Dermis microvascular lymphatic vessel endothelial cell (primary cell): ENCODE measurements at regions not wholly inside any gene's neighbourhood (a gene's known extent, or its start where the extent isn't known, plus 50 kb on each side); places are given as distances from the start of the nearest gene placed in this dataset.

Source experiments
- DNase-seq, 2 donors: peaks; one replicate each; pipeline versions ENCODE4 v3.0.0 to v3.0.0-alpha.2; 2010; ENCODE audit warnings: low read depth in 2 of 2

DNA sequence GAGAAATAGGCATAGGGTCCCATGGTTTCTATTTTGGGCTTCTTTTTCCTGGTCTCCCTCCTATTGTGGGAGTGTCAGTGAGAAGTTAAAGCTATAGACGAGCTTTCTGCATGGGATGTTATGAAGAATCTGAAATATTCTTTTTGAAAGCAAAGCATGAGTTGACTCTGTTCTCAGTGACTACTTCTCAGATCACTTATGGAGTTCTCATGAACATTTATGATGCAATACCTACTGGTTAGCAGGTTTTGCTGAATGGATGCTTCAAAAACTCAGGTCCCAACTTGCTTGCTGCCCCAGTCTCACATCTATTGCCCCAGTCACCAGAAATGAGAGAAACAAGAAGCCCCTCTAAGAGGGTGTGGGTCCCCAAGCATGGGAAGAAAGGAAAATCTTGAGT, 365.0 kb downstream of the HRH4 start:
- no peak for DNase-seq

DNA sequence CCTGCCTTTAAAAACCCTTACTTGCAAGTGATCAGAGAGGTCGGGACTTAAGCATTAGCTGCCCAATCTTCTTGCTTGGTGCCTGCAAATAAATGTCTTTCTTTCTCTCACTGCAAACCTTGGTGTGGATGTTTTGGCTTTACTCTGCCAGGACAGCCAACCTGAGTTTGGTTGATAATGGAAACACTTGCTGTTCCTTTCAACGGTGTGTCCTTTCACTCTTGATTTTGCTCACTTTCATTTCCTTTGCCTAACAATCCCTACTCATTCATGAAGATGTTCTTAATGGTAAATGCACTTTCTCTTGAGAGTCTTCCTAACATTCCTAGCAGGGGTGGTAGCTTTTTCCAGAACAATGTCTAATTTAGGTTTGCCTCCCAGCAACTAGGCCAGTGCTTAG, 366.2 kb downstream of the HRH4 start:
- no peak for DNase-seq

DNA sequence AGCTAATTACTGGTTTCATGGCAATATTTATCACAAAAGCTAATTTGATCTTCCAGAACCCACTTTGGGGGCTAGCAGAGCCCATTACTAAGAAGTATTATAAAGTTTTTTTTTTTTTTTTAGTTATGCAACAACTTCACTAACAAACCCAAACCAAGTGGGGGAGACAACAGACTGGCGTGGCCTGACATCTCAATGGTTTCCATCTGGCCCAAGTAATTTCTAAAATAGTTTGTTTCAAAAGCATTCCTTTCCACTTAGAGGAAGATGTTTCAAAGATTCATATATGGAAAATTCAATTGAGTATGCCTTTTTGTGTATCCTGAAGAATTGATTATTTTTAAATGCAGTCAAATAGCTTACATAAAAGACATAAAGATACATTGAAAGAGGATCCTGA, 367.1 kb downstream of the HRH4 start:
- no peak for DNase-seq

DNA sequence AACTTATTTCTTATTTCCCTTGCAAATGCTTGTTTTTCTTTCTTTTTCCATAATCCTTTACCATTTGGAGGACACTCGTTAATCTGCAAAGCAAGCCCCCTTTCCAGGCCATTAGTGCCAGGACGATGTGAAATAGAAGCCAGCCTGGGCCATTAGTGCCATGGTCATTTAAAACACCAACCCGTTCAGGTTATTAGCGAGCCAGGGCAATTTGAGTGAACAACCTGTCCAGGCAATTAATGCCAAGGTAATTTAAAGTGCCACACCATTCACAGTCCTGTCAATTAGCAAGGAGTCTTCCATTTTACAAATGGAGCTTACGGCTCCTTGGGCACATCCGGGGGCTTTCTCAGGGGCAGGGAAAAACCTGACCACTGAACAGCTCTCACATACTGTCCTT, 370.6 kb downstream of the HRH4 start:
- no peak for DNase-seq

GRCh38 chr18:24831871-24832665, 371.6 kb downstream of the HRH4 start:
- DNase-seq = peak; percentile 60 to 95

DNA sequence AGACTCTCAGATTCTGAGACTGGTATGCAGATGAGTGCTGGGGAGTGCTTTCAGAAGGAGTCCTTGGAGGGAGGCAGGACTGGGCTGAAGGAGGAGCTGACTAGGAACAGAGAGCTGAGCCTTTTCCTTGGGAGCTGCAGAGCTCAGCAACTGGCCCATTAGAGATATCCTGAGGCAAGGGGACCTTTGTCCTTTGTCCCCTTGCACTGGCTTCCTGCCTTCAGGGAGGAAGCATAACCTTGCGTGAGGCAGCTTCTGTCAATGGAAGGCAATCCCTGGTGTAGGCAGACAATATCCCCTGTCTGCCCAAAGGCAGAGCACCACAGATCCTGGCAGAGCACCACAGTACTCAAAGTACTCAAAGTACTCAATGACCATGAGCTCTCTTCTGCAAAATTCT, 375.3 kb downstream of the HRH4 start:
- no peak for DNase-seq

GRCh38 chr18:24837066-24837465, 376.6 kb downstream of the HRH4 start:
- DNase-seq = no peak

DNA sequence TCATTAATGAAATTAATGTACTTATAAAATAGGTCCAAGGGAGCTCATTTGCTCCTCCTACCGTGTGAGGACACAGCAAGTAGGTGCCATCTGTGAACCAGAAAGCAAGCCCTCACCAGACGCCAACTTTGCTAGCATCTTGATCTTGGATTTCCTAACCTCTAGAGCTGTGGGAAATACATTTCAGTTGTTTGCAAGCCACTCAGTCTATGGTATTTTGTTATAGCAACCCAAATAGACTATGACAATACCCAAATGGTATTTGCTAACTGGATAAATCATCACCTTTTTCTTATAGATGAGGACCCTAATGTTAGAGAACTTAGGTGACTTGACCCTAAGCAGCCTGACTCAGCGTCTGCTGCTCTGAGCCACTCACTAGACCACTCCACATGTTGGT, 379.6 kb downstream of the HRH4 start:
- no peak for DNase-seq

- no peak for DNase-seq
Measured at GRCh38 chr18:24840640-24841039, 380.2 kb downstream of the HRH4 start.

DNA sequence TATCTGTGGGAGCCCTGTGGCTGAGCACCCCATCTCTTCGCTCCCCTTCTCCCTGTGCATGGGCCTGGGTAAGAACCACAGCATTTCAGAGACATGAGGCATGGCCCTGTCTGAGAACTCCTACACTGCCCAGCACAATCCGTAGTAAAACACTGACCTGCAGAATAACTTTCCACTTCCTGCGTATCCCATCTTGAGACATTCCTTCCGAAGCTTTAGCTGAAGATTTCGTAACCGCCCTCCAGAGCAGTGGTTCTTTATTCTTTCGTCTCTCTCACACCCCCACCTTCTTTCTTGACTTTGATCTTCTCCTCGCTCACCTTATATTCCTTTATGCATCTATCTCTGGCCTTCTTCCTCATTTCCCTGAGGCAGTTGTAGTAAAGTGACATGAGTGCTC, 381.1 kb downstream of the HRH4 start:
- no peak for DNase-seq

DNA sequence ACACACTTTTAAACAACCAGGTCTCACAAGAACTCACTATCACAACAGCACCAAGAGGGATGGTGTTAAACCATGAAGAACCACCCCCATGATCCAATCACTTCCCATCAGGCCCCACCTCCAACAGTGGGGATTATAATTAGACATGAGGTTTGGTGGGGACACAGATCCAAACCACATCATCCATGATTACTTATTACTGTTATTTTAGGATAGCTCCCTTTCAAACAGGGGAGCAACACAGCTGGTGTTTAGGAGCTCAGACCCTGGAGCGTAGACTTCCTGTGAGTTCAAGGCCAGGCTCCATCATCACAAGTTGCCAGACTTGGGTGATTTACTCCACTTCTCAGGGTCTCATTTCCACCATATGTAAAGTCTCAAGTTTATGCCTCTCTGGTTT, 382.7 kb downstream of the HRH4 start:
- DNase-seq = no peak

GRCh38 chr18:24846138-24846537, 385.7 kb downstream of the HRH4 start:
- DNase-seq = no peak

DNA sequence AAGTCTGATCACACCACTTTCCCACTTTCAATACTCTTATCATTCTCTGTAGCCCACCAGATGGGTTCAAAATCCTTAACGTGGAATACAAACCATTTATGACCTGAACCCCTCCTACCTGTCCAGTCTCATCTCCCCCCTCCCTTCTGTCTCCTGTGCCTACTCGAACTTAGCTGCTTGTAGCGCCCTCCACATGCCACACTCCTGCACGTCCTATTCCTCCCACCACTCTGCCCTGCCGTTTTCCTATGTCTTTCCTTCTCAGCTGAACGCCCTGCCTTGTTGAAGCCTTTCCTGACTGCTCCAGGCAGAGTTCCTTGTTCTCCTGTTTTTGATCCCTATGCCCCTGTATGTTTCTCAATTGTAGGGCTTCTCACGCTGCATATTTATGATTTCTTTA, 390.1 kb downstream of the HRH4 start:
- DNase-seq = no peak

- DNase-seq = no peak
Measured at GRCh38 chr18:24853076-24853475, 392.6 kb downstream of the HRH4 start.

- peak in 1 of 2 donors; percentile 74 for DNase-seq
Measured at GRCh38 chr18:24860978-24861680, 400.7 kb downstream of the HRH4 start.

DNA sequence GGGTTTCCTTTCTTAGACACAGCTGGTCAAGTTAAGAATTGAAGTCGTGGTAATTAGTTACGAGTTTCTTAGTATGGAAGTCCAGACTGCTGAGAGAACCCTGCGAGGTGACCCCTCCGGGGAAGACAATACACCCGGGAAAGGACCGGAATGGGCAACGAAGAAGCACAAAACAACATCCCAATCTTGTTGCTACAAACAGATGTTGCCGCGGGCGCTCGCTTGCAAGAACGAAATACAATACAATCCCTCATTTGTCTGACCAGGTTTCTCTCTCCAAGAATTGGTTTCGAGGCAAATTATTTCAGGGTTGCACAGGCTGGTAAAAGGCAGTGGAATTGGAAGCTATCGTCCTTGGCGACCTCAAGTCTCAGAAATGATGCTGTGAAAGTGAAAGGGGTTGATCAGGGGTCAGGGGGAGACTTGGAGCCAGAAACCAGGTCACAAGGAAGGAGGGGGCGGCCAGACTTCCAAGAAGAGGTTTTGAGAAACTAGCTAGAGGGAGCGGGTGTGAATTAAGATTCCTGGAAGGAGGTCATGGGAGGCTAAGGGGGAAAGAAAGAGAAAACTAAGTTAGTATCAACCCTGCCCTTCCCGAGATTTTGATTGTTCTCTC, 401.9 kb downstream of the HRH4 start:
- no peak for DNase-seq

- DNase-seq = peak in 1 of 2 donors; percentile 6
Measured at GRCh38 chr18:24868311-24868710, 407.9 kb downstream of the HRH4 start.

DNA sequence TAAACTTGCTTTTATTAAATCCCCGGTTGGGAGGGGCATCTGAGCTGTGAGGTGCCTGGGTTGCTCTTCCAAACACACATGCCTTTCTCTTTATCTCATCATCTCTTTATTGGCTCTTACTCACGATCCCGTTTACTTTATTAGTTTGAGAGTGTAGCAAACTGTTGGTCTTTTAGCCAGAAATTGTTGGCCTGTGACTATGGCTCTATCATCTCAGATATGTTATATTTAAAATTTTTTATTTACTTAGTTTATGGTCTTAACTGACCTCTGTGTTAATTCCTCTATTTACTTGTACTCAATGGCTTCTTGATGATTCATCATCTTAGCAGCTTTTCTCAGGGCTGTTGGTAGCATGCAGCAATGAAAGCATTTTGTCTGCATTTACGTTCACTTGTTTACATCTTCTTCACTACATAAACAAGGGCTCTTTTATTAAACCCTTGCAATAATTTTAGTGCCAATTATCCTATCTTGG, 408.4 kb downstream of the HRH4 start:
- peak in 1 of 2 donors; percentile 34 for DNase-seq

- DNase-seq = no peak
Measured at GRCh38 chr18:24869285-24869684, 408.8 kb downstream of the HRH4 start.

DNA sequence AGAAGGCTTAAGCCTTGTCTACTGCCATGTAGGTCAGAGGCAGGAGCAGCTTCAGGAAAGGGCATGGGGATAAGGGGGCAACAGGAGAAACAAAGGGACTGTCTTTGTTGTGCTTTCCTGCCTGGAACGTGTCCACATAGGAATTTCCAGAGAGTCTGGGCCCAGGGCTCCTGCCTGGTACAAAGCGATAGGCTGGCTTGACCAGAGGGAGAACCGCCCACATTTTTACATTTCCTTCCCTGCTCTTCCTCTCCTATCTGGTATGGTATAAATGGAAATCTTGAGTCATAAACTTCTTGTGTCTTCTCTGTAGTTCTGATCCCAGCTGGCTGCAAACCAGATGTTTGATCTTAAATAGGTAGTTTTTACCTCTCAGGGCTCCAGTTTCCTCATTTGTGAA, 414.8 kb downstream of the HRH4 start:
- DNase-seq = peak in 1 of 2 donors; percentile 35

GRCh38 chr18:24875777-24876176, 415.3 kb downstream of the HRH4 start:
- no peak for DNase-seq

DNA sequence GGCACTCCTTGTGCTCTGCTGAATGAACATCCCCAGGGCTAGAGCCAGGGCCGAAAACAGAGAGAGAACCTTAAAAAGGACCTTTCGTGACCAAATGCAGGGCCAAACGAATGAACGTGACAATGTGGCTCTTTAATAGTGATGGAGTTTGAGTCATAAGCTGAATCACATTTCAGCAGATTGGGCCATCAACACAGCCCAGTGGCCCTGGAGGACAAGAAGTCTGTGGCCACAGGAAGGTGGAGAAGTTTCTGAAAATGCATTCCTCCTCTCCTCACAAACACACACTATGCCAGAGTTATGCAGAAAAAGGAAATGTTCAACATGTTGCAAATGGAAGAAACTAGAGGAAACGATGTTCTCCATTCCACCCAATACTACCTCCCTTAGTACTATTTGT, 415.8 kb downstream of the HRH4 start:
- DNase-seq = no peak

GRCh38 chr18:24877066-24877465, 416.6 kb downstream of the HRH4 start:
- no peak for DNase-seq
